Activated T-helper 1 cell treated with anti-CD3 and anti-CD28 coated beads, Interleukin-12 subunit alpha, Interleukin-12 subunit beta, Interleukin-2, Interleukin-4 antibody, amounts not matched to agents 30 ng/mL and 10 ng/mL and 1 ng/mL, durations not matched to agents 14 hours and 24 hours and 36 hours (primary cell): ENCODE measurements at regions not wholly inside any gene's neighbourhood (a gene's known extent, or its start where the extent isn't known, plus 50 kb on each side); places are given as distances from the start of the nearest gene placed in this dataset.
"Not testable (repeated sequence)": the region's sequence is repeated elsewhere in the genome, so short reads cannot be mapped to it uniquely, and the experiment has no call there.

Experiments
- DNase-seq: peaks from one replicate; pipeline ENCODE4 v3.0.0; 2021; ENCODE audit warnings: low spot score
- H3K27ac Mint-ChIP-seq: one replicate; pipeline ENCODE4 v1.8.0; 2021; ENCODE audit warnings: mild to moderate bottlenecking, mixed read lengths
- H3K27me3 Mint-ChIP-seq: one replicate; pipeline ENCODE4 v1.8.0; 2022; ENCODE audit warnings: mild to moderate bottlenecking, moderate library complexity, mixed read lengths; ENCODE audit not compliant: insufficient read depth
- H3K36me3 Mint-ChIP-seq: one replicate; pipeline ENCODE4 v1.8.0; 2021; ENCODE audit warnings: low read depth, mixed read lengths
- H3K4me1 Mint-ChIP-seq: one replicate; pipeline ENCODE4 v1.8.0; 2021; ENCODE audit warnings: low read depth, mixed read lengths
- H3K4me3 Mint-ChIP-seq: one replicate; pipeline ENCODE4 v1.8.0; 2021; ENCODE audit warnings: mild to moderate bottlenecking, moderate library complexity, mixed read lengths
- H3K9me3 Mint-ChIP-seq: one replicate; pipeline ENCODE4 v1.8.0; 2021; ENCODE audit warnings: mixed read lengths
- intact Hi-C: fragments of 100-400 bp; cut with micrococcal nuclease; formaldehyde crosslinking; loops from one replicate; pipeline ENCODE4 v1.15.1; 2024

DNA sequence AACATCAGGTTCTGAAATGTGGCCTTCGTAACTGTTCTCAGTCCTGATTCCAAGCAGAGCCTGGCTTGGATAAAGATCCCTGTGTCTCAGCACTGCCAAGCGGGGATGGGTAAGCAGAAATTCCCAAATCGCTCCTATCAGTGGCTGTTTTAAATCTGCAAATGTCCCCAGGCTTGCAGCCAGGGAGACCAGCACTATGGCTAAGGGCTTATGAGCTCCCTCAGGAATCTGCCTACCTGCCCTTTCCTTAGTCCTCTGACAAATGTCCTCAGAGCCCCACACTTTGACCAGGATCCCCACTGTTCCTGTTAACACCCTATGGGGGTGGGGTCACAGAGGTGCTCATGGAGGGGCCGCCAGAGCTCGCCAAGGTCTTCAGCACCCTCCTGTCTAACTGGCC, 1062.8 kb downstream of the UQCRFS1 start:
- Mint-ChIP-seq H3K27me3 (no peaks in the 10 kb centered on the region), H3K9me3 (no peaks in the 10 kb centered on the region), H3K27ac (no peak overlapping the region), H3K4me3 (no peak overlapping the region), H3K36me3 (no peaks in the 10 kb centered on the region), H3K4me1 (no peaks in the 10 kb centered on the region)
- intact Hi-C loops: no loop called here
- DNase-seq: no peak

DNA sequence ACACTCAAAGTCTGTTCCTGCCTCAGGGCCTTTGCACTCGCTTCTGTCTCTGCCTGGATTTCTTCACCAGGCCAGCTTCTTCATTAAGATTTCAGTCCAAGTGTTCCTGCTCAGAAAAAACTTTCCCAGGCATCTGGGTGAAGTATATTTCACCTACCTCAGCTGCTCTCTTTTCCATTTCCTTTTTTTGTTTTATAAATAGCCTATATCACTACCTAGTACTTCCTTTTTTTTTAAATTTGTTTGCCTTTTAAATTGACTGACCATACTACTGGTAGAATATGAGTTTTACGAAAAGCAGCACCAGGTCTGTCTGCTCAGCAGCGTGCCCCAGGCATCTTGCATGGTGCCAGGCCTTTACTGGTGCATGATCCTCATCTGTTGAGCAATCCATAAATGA, 1064.4 kb downstream of the UQCRFS1 start:
- Mint-ChIP-seq H3K9me3 (no peaks in the 10 kb centered on the region), H3K4me1 (no peaks in the 10 kb centered on the region), H3K27ac (no peak overlapping the region), H3K36me3 (no peaks in the 10 kb centered on the region), H3K27me3 (no peaks in the 10 kb centered on the region), H3K4me3 (no peak overlapping the region)
- DNase-seq: no peak
- intact Hi-C loops: no loop called here

- H3K36me3 Mint-ChIP-seq: no peaks in the 10 kb centered on the region
- no peak overlapping the region for H3K4me3 Mint-ChIP-seq
- H3K27ac Mint-ChIP-seq: no peak overlapping the region
- intact Hi-C loops: no loop called here
- H3K27me3 Mint-ChIP-seq: no peaks in the 10 kb centered on the region
- no peaks in the 10 kb centered on the region for H3K4me1 Mint-ChIP-seq
- DNase-seq: no peak
- peaks cover 18% of the 10 kb centered on the region for H3K9me3 Mint-ChIP-seq
These were observed 1070.7 kb downstream of the UQCRFS1 start for GRCh38 chr19:28142258-28142657.

DNA sequence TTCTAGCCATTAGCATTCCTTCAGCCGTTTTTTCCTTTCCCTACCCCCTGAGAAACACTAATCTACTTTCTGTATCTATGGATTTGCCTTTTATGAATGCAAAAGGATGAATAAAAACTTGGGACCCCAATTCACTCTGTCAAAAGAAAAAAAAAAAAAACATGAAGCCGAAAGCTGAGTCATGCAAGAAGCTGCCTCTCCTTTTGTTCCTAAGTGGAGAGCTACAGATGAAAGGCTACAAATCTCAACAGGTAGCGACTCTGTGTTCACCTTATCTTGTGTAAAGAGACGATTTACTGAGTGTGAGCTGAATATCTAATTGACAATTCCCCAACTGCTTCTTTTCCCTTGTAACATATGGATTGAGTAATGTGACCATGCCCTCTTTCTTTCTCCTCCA, 1072.8 kb downstream of the UQCRFS1 start:
- no peaks in the 10 kb centered on the region for H3K36me3 Mint-ChIP-seq
- no peaks in the 10 kb centered on the region for H3K4me1 Mint-ChIP-seq
- H3K9me3 Mint-ChIP-seq: peaks cover 18% of the 10 kb centered on the region
- H3K27ac Mint-ChIP-seq: no peak overlapping the region
- H3K4me3 Mint-ChIP-seq: no peak overlapping the region
- H3K27me3 Mint-ChIP-seq: no peaks in the 10 kb centered on the region
- DNase-seq: no peak
- intact Hi-C loops: no loop called here

- Mint-ChIP-seq H3K27me3 (no peaks in the 10 kb centered on the region), H3K9me3 (peaks cover 22% of the 10 kb centered on the region)
- intact Hi-C loops: no loop called here
These were observed 1075.2 kb downstream of the UQCRFS1 start for GRCh38 chr19:28137772-28138171.

GRCh38 chr19:28136796-28137195, 1076.2 kb downstream of the UQCRFS1 start:
- Mint-ChIP-seq H3K9me3 (peaks cover 22% of the 10 kb centered on the region), H3K4me3 (no peak overlapping the region), H3K4me1 (no peaks in the 10 kb centered on the region), H3K36me3 (no peaks in the 10 kb centered on the region), H3K27ac (no peak overlapping the region), H3K27me3 (no peaks in the 10 kb centered on the region)
- no peak for DNase-seq
- intact Hi-C loops: no loop called here

More at GRCh38 chr19:28137772-28138171, 1075.2 kb downstream of the UQCRFS1 start:
- Mint-ChIP-seq H3K27ac (no peak overlapping the region), H3K4me1 (no peaks in the 10 kb centered on the region), H3K4me3 (no peak overlapping the region), H3K36me3 (no peaks in the 10 kb centered on the region)
- no peak for DNase-seq

GRCh38 chr19:28135825-28136224, 1077.1 kb downstream of the UQCRFS1 start:
- Mint-ChIP-seq H3K9me3 (peaks cover 19% of the 10 kb centered on the region), H3K4me1 (no peaks in the 10 kb centered on the region), H3K4me3 (no peak overlapping the region), H3K36me3 (no peaks in the 10 kb centered on the region), H3K27me3 (no peaks in the 10 kb centered on the region), H3K27ac (no peak overlapping the region)
- intact Hi-C loops: no loop called here
- DNase-seq: no peak

- Mint-ChIP-seq H3K36me3 (no peaks in the 10 kb centered on the region), H3K4me1 (no peaks in the 10 kb centered on the region), H3K27ac (no peak overlapping the region), H3K9me3 (peaks cover 6% of the 10 kb centered on the region), H3K4me3 (no peak overlapping the region), H3K27me3 (no peaks in the 10 kb centered on the region)
- no peak for DNase-seq
- intact Hi-C loops: no loop called here
These were observed 1078.6 kb downstream of the UQCRFS1 start for GRCh38 chr19:28134311-28134710.

GRCh38 chr19:28130881-28131280, 1082.1 kb downstream of the UQCRFS1 start:
- H3K9me3 Mint-ChIP-seq, intact Hi-C loops, H3K27ac Mint-ChIP-seq, H3K4me1 Mint-ChIP-seq, H3K4me3 Mint-ChIP-seq, DNase-seq, H3K36me3 Mint-ChIP-seq, H3K27me3 Mint-ChIP-seq: not testable (repeated sequence)

- H3K27ac Mint-ChIP-seq: no peak overlapping the region
- no peaks in the 10 kb centered on the region for H3K36me3 Mint-ChIP-seq
- no peaks in the 10 kb centered on the region for H3K4me1 Mint-ChIP-seq
- peaks cover 10% of the 10 kb centered on the region for H3K9me3 Mint-ChIP-seq
- DNase-seq: no peak
- intact Hi-C loops: no loop called here
- no peaks in the 10 kb centered on the region for H3K27me3 Mint-ChIP-seq
- H3K4me3 Mint-ChIP-seq: no peak overlapping the region
These were observed 1082.9 kb downstream of the UQCRFS1 start for GRCh38 chr19:28130066-28130511.

DNA sequence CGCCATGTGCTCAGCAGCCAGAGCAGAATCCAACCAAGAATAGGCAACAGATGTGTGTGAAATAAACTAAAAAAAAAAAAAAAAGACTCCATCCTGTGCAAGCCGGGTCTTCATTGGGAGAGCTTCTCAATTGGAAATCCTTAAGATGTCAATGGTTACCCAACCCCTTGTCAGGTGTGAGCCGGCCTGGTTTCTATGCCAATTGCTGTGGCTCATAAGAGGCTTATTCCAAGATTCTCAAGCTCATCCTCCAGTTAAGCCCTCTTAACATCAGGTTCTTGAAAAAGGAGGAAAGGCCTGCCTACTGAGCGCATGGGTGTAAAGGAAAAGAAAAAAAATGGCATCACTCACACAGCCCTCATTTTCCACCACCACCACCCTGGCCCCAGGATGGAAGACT, 1084.6 kb downstream of the UQCRFS1 start:
- H3K9me3 Mint-ChIP-seq: peaks cover 6% of the 10 kb centered on the region
- H3K4me1 Mint-ChIP-seq: no peaks in the 10 kb centered on the region
- no peak overlapping the region for H3K4me3 Mint-ChIP-seq
- no peak for DNase-seq
- intact Hi-C loops: no loop called here
- H3K27me3 Mint-ChIP-seq: no peaks in the 10 kb centered on the region
- no peaks in the 10 kb centered on the region for H3K36me3 Mint-ChIP-seq
- H3K27ac Mint-ChIP-seq: no peak overlapping the region

DNA sequence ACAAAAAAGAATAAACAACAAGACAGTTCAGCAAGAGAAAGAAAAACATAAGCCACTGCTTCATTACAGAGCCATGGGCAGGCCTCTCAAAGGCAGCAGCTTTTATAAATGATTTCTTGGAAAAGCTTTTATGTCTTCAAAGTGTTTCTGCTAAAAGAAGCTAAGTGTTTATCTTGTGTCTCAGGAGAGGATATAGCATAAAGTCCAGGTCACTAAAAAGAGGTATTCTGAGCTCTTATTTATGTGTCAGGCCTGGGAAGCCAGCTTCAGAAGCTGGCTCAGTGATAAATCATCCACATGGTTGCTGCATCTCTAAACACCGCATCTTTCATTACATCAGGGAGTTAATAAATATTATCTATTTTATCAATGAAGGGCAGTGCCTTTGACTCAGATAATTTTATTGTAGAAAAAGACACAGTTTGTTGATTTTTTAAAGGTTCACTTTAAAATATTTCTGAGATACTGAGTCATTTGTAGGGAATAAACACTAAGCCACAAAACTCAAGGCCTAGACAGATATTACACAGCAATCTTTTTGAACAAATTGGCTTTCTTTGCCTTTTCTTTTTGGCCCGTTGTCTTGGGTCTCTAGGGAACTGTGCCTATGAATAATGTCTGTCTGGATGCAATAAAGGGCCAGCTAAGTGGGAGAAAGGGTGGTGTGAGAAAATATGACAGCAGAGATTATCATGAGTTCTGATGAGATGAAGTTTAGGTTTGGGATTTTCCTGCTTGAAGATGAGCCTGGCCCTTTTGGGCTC, 1086.6 kb downstream of the UQCRFS1 start:
- no peaks in the 10 kb centered on the region for H3K27me3 Mint-ChIP-seq
- DNase-seq: no peak
- H3K36me3 Mint-ChIP-seq: no peaks in the 10 kb centered on the region
- H3K9me3 Mint-ChIP-seq: peaks cover 10% of the 10 kb centered on the region
- intact Hi-C loops: no loop called here
- H3K4me1 Mint-ChIP-seq: no peaks in the 10 kb centered on the region
- H3K27ac Mint-ChIP-seq: no peak overlapping the region
- no peak overlapping the region for H3K4me3 Mint-ChIP-seq

DNA sequence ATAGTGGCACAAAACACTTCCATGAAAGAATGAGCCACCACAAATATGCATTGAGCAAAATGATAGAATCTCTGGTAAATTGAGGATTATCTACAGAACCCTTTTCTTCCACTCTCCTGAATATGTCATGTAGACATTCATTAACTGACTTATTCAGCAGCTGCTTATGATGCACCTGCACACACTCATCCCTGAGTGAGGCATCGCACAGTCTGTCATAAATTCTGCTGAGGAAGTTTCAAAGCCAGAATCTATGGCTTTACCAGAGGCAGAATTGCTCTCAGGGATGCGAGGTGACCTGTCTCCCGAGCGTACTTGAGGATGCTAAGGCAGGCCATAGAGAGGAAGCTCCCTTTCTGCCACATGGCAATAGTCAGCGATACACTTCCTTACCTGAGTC, 1090.2 kb downstream of the UQCRFS1 start:
- H3K4me3 Mint-ChIP-seq: no peak overlapping the region
- H3K4me1 Mint-ChIP-seq: no peaks in the 10 kb centered on the region
- H3K36me3 Mint-ChIP-seq: no peaks in the 10 kb centered on the region
- no peaks in the 10 kb centered on the region for H3K27me3 Mint-ChIP-seq
- H3K9me3 Mint-ChIP-seq: peaks cover 6% of the 10 kb centered on the region
- no peak for DNase-seq
- H3K27ac Mint-ChIP-seq: no peak overlapping the region
- intact Hi-C loops: no loop called here

GRCh38 chr19:28118235-28118634, 1094.7 kb downstream of the UQCRFS1 start:
- H3K27me3 Mint-ChIP-seq: no peaks in the 10 kb centered on the region
- H3K36me3 Mint-ChIP-seq: no peaks in the 10 kb centered on the region
- H3K4me3 Mint-ChIP-seq: no peak overlapping the region
- no peaks in the 10 kb centered on the region for H3K4me1 Mint-ChIP-seq
- intact Hi-C loops: no loop called here
- no peak for DNase-seq
- H3K9me3 Mint-ChIP-seq: peaks cover 29% of the 10 kb centered on the region
- H3K27ac Mint-ChIP-seq: no peak overlapping the region
